SK-N-SH treated with all-trans-retinoic acid at 6 μM for 48 hours (cell line): ENCODE measurements at regions not wholly inside any gene's neighbourhood (a gene's known extent, or its start where the extent isn't known, plus 50 kb on each side); places are given as distances from the start of the nearest gene placed in this dataset.

ENCODE experiments used
- CSRNP3 ChIP-seq: fragments of 250-450 bp; sonication (Bioruptor Pico); IDR thresholded peaks from 2 replicates; pipeline ENCODE4 v1.5.1; 2021; ENCODE audit warnings: mild to moderate bottlenecking, moderate library complexity
- PATZ1 ChIP-seq: fragments of 250-450 bp; sonication (Bioruptor Pico); IDR thresholded peaks from 2 replicates; pipeline ENCODE4 v1.8.0; 2020; ENCODE audit warnings: mild to moderate bottlenecking, moderate library complexity, borderline replicate concordance
- RARB ChIP-seq: fragments of 250-450 bp; sonication (Bioruptor Pico); IDR thresholded peaks from 2 replicates; pipeline ENCODE4 v1.8.0; 2021; ENCODE audit warnings: mild to moderate bottlenecking, moderate library complexity
- TCF4 ChIP-seq: fragments of 250-450 bp; sonication (Bioruptor Pico); IDR thresholded peaks from 2 replicates; pipeline ENCODE4 v1.8.0; 2021; ENCODE audit warnings: mild to moderate bottlenecking, moderate library complexity, borderline replicate concordance
- TOX ChIP-seq: fragments of 250-450 bp; sonication (Bioruptor Pico); IDR thresholded peaks from 2 replicates; pipeline ENCODE4 v1.8.0; 2021; ENCODE audit warnings: mild to moderate bottlenecking, moderate library complexity, borderline replicate concordance
- TSHZ2 ChIP-seq: fragments of 250-450 bp; sonication (Bioruptor Pico); IDR thresholded peaks from 2 replicates; pipeline ENCODE4 v1.5.0; 2020; ENCODE audit warnings: mild to moderate bottlenecking, moderate library complexity
- ZNF8 ChIP-seq: fragments of 450-650 bp; formaldehyde crosslinking; IDR thresholded peaks from 2 replicates; pipeline ENCODE4 v1.5.0; 2020; ENCODE audit warnings: mild to moderate bottlenecking, moderate library complexity
- TF ChIP-seq, protein P1 (sequence below): fragments of 250-450 bp; sonication (Bioruptor Pico); IDR thresholded peaks from 2 replicates; pipeline ENCODE4 v1.8.0; 2021; ENCODE audit warnings: low read depth, mild to moderate bottlenecking, moderate library complexity, borderline replicate concordance
- TF ChIP-seq, protein P2 (sequence below): fragments of 250-450 bp; sonication (Bioruptor Pico); IDR thresholded peaks from 2 replicates; pipeline ENCODE4 v1.5.1; 2020; ENCODE audit warnings: low read depth, mild to moderate bottlenecking, moderate library complexity

DNA sequence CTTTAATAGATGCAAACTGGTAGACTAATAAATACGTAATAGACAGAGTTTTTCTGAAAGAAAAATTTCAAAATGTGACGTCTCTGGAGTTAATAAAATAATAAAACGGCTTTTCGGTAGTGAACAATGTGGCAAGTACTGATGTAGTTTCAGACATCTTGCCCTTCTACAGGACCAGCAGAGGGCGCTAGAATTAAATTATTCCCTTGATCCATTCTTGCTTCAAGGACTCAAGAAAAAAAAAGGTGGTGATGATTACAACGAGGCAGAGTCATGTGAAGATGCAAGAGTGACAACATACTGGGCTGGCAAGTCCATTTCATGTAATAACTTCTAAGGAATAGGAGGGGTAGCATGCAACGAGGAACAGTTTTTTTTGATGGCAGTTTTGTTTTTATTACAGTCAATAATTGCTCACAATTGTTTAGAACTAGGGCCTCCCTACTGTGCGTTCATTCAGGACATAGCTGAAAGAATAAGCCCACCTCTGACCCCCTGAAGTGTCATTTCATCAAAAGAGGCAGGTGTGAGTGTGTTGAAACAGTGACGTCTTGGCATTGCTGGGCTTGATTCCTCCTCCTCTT is 101.0 kb upstream of the GZMB start:
- TF ChIP-seq, protein P1, sequence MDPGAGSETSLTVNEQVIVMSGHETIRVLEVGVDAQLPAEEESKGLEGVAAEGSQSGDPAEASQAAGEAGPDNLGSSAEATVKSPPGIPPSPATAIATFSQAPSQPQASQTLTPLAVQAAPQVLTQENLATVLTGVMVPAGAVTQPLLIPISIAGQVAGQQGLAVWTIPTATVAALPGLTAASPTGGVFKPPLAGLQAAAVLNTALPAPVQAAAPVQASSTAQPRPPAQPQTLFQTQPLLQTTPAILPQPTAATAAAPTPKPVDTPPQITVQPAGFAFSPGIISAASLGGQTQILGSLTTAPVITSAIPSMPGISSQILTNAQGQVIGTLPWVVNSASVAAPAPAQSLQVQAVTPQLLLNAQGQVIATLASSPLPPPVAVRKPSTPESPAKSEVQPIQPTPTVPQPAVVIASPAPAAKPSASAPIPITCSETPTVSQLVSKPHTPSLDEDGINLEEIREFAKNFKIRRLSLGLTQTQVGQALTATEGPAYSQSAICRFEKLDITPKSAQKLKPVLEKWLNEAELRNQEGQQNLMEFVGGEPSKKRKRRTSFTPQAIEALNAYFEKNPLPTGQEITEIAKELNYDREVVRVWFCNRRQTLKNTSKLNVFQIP (CRISPR knock-in tag): no peak
- TF ChIP-seq, protein P2, sequence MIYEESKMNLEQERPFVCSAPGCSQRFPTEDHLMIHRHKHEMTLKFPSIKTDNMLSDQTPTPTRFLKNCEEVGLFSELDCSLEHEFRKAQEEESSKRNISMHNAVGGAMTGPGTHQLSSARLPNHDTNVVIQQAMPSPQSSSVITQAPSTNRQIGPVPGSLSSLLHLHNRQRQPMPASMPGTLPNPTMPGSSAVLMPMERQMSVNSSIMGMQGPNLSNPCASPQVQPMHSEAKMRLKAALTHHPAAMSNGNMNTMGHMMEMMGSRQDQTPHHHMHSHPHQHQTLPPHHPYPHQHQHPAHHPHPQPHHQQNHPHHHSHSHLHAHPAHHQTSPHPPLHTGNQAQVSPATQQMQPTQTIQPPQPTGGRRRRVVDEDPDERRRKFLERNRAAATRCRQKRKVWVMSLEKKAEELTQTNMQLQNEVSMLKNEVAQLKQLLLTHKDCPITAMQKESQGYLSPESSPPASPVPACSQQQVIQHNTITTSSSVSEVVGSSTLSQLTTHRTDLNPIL (CRISPR knock-in tag): no peak
- TF ChIP-seq TOX (CRISPR knock-in tag) (no peak), RARB (CRISPR knock-in tag) (no peak), CSRNP3 (no peak), PATZ1 (CRISPR knock-in tag) (no peak), TSHZ2 (CRISPR knock-in tag) (no peak), ZNF8 (CRISPR knock-in tag) (no peak), TCF4 (CRISPR knock-in tag) (no peak)
